ENCODE measurements at regions not wholly inside any gene's neighbourhood (a gene's known extent, or its start where the extent isn't known, plus 50 kb on each side); places are given as distances from the start of the nearest gene placed in this dataset.
"Not testable (repeated sequence)": the region's sequence is repeated elsewhere in the genome, so short reads cannot be mapped to it uniquely, and the experiment has no call there.

DNA sequence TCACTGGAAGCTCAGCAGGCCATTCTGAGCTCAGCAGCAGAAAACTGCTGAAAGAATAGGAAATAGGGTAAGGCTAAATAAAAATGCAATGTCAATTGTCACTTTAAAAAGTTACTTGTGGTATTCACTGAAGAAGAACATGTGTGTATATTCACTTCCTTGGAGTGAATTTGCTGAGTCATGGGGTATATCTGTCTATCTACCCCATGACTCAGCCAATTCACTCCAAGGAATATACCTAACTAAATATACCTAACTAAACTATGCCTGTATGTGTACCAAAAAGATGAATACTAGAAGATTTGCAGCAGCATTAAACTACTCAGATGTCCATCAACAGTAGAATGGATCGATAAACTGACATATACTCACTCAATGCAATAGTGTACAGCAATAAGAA is 69.5 kb upstream of the KCNAB1 start:
- Histone ChIP-seq H3K27me3 (no peaks in the 10 kb centered on the region), H3K9me3 (no peaks in the 10 kb centered on the region), H3K27ac (no peak overlapping the region), H3K4me1 (no peaks in the 10 kb centered on the region), H3K36me3 (no peaks in the 10 kb centered on the region), H3K4me3 (no peak overlapping the region)
- TF ChIP-seq, protein P1, sequence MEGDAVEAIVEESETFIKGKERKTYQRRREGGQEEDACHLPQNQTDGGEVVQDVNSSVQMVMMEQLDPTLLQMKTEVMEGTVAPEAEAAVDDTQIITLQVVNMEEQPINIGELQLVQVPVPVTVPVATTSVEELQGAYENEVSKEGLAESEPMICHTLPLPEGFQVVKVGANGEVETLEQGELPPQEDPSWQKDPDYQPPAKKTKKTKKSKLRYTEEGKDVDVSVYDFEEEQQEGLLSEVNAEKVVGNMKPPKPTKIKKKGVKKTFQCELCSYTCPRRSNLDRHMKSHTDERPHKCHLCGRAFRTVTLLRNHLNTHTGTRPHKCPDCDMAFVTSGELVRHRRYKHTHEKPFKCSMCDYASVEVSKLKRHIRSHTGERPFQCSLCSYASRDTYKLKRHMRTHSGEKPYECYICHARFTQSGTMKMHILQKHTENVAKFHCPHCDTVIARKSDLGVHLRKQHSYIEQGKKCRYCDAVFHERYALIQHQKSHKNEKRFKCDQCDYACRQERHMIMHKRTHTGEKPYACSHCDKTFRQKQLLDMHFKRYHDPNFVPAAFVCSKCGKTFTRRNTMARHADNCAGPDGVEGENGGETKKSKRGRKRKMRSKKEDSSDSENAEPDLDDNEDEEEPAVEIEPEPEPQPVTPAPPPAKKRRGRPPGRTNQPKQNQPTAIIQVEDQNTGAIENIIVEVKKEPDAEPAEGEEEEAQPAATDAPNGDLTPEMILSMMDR (IDR thresholded peaks at IDR 0.05) = no peak
- no peak for TF ChIP-seq POLR2A (IDR thresholded peaks at IDR 0.05)
- DNase-seq = no peak
- intact Hi-C loops (cut with DNase I; ENCODE audit: low total_unique reads) = no loop called here

DNA sequence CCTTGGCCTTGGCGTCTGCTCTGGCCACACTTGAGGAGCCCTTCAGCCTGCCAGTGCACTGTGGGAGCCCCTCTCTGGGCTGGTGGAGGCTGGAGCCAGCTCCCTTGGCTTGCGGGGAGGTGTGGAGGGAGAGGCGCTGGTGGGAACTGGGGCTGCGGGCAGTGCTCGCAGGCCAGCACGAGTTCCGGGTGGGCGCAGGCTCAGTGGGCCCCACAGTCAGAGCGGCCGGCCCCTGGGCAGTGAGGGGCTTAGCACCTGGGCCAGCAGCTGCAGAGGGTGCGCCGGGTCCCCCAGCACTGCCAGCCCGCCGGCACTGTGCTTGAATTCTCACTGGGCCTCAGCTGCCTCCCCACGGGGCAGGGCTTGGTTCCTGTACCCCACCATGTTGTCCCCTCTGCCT is 68.7 kb upstream of the KCNAB1 start:
- intact Hi-C loops (cut with DNase I; ENCODE audit: low total_unique reads) = no loop called here
- no peaks in the 10 kb centered on the region for H3K36me3 ChIP-seq
- H3K4me3 ChIP-seq = no peak overlapping the region
- no peaks in the 10 kb centered on the region for H3K4me1 ChIP-seq
- H3K27me3 ChIP-seq = no peaks in the 10 kb centered on the region
- H3K9me3 ChIP-seq = no peaks in the 10 kb centered on the region
- TF ChIP-seq, protein P1 (IDR thresholded peaks at IDR 0.05) = no peak
- no peak for TF ChIP-seq POLR2A (IDR thresholded peaks at IDR 0.05)
- H3K27ac ChIP-seq = no peak overlapping the region
- no peak for DNase-seq

DNA sequence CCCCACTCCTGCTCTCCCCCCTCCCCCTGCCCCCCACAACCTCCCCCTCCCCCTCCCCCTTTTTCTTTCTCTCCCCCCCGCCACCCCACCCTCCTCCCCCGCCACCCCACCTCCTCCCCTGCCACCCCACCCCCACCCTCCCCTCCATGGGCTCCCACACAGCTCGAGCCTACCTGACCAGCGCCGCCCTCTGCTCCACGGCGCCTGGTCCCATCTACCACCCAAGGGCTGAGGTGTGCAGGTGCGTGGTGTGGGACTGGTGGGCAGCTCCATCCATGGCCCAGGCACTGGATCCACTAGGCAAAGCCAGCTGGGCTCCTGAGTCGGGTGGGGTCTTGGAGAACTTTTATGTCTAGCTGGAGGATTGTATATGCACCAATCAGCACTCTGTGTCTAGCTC is 68.3 kb upstream of the KCNAB1 start:
- Histone ChIP-seq H3K27ac (no peak overlapping the region), H3K36me3 (no peaks in the 10 kb centered on the region), H3K4me1 (no peaks in the 10 kb centered on the region), H3K4me3 (no peak overlapping the region), H3K27me3 (no peaks in the 10 kb centered on the region), H3K9me3 (no peaks in the 10 kb centered on the region)
- no peak for DNase-seq
- no peak for TF ChIP-seq POLR2A (IDR thresholded peaks at IDR 0.05)
- TF ChIP-seq, protein P1 (IDR thresholded peaks at IDR 0.05) = no peak
- intact Hi-C loops (cut with DNase I; ENCODE audit: low total_unique reads) = no loop called here

DNA sequence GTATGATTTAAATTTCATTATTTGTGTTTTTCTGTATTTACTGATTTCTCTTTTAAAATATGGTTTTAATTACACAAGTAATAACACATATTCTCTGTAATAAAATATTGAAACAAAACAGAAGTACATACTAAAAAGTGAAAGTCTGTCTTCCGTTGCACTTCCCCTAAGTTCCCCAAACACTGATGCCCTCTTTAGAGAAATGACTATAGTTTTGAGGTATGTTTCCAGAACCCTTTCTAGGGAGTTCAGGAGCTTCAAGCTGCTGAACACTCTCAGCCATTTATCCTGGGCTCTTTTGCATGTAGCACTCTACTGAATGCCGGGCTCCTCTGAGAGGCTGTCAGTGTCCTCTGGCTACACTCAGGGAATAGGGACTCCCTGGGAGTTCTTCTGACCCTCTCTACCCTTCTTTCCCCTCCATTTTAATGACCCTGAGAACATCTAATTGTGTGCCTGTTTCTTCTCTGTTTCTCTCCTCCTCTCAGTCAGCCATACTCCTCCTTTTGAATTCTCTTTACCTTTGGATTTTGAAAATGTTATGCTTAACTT is 60.4 kb upstream of the KCNAB1 start:
- Histone ChIP-seq H3K27me3 (no peaks in the 10 kb centered on the region), H3K9me3 (no peaks in the 10 kb centered on the region), H3K4me1 (no peaks in the 10 kb centered on the region), H3K27ac (peak overlapping the region; percentile 2 to 45), H3K4me3 (no peak overlapping the region), H3K36me3 (no peaks in the 10 kb centered on the region)
- TF ChIP-seq, protein P1 (IDR thresholded peaks at IDR 0.05) = no peak
- TF ChIP-seq POLR2A (IDR thresholded peaks at IDR 0.05) = no peak
- intact Hi-C loops (cut with DNase I; ENCODE audit: low total_unique reads) = no loop called here
- DNase-seq = no peak

DNA sequence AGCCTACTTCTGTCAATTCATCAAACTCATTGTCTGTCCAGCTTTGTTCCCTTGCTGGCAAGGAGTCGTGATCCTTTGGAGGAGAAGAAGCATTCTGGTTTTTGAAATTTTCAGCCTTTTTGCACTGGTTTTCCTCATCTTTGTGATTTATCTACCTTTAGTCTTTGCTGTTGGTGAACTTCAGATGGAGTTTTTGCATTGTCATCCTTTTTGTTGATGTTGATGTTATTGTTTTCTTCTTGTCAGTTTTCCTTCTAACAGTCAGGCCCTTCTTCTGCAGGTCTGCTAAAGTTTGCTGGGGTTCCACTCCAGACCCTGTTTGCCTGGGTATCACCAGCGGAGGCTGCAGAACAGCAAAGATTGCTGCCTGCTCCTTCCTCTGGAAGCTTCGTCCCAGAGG is 52.2 kb upstream of the KCNAB1 start:
- intact Hi-C loops (cut with DNase I; ENCODE audit: low total_unique reads); H3K4me3 ChIP-seq; H3K4me1 ChIP-seq; DNase-seq; H3K27ac ChIP-seq; H3K9me3 ChIP-seq; H3K36me3 ChIP-seq; H3K27me3 ChIP-seq: not testable (repeated sequence)

DNA sequence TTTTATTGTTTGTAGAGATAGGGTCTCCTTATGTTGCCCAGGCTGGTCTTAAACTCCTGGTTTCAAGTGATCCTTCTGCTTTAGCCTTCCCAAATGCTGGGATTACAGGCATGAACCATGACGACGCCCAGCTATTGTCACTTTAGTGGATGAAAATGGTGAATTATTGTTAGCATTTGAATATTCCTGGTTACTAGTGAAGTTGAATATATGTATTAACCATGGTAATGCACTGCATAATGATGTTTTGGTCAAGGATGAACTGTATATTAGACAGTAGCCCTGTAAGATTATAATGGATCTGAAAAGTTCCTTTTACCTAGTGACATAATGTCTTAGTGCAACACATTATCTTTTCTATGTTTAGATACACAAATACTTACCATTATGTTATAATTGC is 50.4 kb upstream of the KCNAB1 start:
- TF ChIP-seq, protein P1 (IDR thresholded peaks at IDR 0.05) = no peak
- no peak for TF ChIP-seq POLR2A (IDR thresholded peaks at IDR 0.05)
- Histone ChIP-seq H3K27me3 (no peaks in the 10 kb centered on the region), H3K9me3 (no peaks in the 10 kb centered on the region), H3K27ac (no peak overlapping the region), H3K36me3 (no peaks in the 10 kb centered on the region), H3K4me1 (no peaks in the 10 kb centered on the region), H3K4me3 (no peak overlapping the region)
- DNase-seq = no peak
- intact Hi-C loops (cut with DNase I; ENCODE audit: low total_unique reads) = no loop called here
